Fibroblast of pulmonary artery (primary cell): ENCODE measurements at regions not wholly inside any gene's neighbourhood (a gene's known extent, or its start where the extent isn't known, plus 50 kb on each side); places are given as distances from the start of the nearest gene placed in this dataset.

Experiments
- DNase-seq: peaks from one replicate; pipeline ENCODE4 v3.0.0-alpha.2; 2010; ENCODE audit warnings: low read depth
- H3K4me3 ChIP-seq: replicated peaks from 2 replicates; pipeline ENCODE4 v1.5.1; 2011; ENCODE audit warnings: low read depth, mild to moderate bottlenecking, control low read depth, low read length, moderate library complexity
- TF ChIP-seq, protein P1 (sequence below): IDR thresholded peaks from 2 replicates; pipeline ENCODE4 v1.5.1; 2011; ENCODE audit warnings: mild to moderate bottlenecking, control low read depth, low read length, inconsistent platforms; ENCODE audit errors: missing control alignments

DNA sequence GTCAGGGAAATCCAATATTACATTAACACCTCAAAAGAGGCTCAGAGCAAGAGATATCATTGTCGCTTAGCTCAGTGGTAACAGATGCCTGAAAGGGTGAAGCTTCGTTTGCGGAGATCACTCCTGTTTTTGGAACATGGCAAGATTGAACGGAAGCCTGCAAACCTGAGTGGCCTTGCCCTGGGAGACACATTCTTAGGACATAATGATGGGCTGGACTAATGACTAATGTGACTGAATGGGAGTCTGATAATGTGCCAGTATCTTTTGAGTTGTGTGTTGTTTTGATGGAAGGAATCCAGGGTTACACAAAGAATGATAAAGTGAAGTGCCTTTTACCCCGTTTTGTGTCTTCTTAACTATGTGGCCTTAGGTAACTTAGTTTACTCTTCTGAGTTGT lies 109.3 kb upstream of the IFNG-AS1 start:
- no peak for DNase-seq
- TF ChIP-seq, protein P1, sequence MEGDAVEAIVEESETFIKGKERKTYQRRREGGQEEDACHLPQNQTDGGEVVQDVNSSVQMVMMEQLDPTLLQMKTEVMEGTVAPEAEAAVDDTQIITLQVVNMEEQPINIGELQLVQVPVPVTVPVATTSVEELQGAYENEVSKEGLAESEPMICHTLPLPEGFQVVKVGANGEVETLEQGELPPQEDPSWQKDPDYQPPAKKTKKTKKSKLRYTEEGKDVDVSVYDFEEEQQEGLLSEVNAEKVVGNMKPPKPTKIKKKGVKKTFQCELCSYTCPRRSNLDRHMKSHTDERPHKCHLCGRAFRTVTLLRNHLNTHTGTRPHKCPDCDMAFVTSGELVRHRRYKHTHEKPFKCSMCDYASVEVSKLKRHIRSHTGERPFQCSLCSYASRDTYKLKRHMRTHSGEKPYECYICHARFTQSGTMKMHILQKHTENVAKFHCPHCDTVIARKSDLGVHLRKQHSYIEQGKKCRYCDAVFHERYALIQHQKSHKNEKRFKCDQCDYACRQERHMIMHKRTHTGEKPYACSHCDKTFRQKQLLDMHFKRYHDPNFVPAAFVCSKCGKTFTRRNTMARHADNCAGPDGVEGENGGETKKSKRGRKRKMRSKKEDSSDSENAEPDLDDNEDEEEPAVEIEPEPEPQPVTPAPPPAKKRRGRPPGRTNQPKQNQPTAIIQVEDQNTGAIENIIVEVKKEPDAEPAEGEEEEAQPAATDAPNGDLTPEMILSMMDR, result no peak
- H3K4me3 ChIP-seq, result no peak overlapping the region

DNA sequence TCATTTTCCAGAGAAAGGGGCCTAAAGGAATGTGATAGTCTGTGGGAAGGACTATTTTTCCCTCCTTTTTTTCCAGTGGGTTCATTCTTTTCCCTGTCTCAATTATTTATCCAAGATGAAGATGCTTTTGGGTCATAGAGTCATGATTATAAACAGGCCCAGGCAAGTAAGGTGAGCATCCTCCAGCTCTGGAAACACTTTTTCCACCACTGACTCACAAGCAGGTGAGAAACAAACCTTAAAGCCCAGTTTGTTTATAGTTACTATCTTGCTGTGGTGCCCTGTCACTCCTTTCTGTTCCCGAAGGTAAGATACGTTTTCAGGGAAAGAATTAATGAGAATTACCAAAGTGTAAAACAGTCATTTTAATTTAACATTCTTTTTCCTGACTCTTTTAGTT lies 107.7 kb upstream of the IFNG-AS1 start:
- DNase-seq, result no peak
- TF ChIP-seq, protein P1, result no peak

DNA sequence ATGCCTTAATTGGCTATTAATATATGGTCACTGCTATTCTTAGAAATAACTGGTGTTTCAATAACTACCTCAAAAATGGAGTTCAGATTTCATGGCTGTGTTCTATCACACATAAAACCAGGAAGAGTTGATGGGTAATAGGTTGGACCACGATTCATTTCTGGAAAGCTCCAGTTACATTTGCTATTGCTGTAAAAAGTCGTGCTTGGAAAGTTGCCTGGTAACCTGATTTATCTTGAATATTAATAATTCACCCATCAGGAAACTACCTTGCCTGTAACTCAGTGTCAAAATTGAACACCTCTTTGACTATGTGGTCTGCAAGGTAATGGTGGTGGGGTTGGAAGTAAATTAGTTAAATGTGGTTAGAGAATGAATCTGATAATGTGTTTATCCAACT lies 104.7 kb upstream of the IFNG-AS1 start:
- no peak overlapping the region for H3K4me3 ChIP-seq
- DNase-seq, result no peak
- TF ChIP-seq, protein P1, result no peak

More for the DNA sequence above, 107.7 kb upstream of the IFNG-AS1 start:
- H3K4me3 ChIP-seq, result no peak overlapping the region

DNA sequence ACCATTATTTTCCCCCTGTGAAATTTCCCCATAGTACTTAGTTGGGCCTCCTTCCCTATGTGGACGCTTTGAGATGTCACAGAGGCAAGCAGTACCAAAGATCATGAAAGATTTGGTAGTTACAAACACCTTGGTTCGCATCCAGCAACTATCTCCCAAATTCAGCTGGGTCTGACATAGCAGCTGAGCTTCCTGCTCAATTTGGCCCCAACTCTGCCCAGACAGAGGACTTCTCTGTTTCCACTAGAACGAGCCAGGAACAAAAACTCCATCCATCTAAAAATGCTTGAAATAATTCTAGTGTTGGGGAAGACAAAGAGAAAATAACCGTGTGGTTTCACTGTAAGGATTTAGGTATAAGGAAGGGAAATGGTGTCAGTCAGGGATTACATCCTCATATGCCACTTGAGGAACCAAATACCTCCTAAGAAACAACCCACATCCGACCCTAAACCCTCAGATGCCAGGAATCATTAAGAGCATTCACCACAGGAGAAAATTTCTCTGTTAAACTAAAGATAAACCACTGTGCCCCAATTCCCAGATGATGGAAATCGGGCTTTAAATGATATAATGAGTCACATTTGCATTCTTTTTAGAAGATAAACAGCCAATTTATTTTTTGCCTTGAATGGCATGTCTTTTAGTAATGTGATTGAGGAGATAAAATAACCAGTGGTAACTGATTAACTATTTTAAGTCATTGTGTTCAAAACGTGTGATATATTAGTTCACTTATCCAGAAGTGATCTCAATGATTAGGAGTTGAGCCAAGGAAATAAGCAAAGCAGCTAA lies 103.7 kb upstream of the IFNG-AS1 start:
- no peak for DNase-seq
- H3K4me3 ChIP-seq, result no peak overlapping the region
- TF ChIP-seq, protein P1, result no peak

DNA sequence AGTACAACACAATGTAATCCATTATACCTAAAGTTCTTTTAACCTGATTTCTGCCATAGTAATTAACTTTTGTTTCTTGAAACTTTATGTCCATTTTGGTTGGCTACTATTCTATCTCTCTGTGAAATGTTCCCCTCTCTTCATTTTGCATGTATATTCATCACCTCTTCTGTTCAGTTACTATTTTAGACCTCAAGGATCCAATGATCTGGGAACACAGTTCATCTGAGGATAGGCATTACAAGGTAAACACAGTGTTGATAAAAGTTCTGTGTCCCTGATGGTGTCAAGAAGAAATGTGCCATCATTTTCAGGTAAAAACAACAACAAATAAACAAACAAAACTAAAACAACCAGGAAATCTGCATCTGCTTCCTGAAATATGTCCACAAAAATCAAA lies 102.2 kb upstream of the IFNG-AS1 start:
- H3K4me3 ChIP-seq, result no peak overlapping the region
- no peak for DNase-seq
- TF ChIP-seq, protein P1, result no peak

DNA sequence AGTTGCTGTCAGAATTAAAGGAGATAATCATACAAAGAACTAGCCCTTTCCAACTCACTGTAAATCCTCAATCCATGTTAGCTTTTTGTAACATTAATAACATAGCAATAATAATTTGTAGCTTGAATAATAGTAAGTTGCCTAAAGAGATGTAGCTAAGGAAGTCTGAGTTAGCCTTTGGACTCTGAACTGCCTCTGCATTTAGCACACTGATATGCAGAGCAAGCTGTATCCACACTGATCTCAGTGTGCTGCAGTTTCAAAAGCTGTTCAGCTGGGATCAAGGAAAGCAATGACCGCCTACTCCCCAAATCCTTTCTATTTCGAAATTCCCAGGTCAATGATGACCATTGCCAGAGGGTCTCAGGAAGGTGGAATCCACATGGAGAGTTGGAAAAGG lies 99.3 kb upstream of the IFNG-AS1 start:
- TF ChIP-seq, protein P1, result no peak
- H3K4me3 ChIP-seq, result no peak overlapping the region
- DNase-seq, result no peak

DNA sequence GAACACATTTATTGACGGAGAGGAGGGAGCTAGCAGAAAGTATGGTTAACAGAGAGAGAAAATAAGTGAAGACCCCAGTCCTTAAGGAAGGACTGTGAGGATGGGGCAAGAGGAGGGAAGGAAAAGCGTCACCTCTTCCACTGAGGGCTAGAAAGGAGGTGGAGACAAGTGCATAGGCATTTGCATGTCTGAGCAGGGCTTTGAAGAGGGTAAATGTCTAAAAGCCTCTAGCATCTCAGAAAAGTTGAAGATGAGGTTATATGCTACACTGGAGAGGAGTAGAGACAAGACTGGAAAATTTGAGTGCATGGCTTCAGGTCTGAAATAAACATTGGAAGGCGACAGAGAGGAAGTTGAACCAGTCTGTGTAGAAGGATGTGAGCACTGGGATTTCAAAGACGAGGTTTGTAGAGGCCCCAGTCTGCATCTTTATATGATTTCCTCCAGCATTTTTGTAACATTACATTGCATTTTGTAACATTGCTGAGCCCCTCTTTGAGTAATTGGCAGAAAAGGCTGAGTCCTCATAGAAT lies 98.5 kb upstream of the IFNG-AS1 start:
- TF ChIP-seq, protein P1, result no peak
- DNase-seq, result no peak
- H3K4me3 ChIP-seq, result no peak overlapping the region
